Upper lobe of right lung (tissue), 1 donor: ENCODE measurements at regions not wholly inside any gene's neighbourhood (a gene's known extent, or its start where the extent isn't known, plus 50 kb on each side); places are given as distances from the start of the nearest gene placed in this dataset.

Source experiments
- ATAC-seq: fragments of 200-7000 bp; cut with Tn5 transposase; one replicate; pipeline ENCODE4 v1.9.1; 2020; ENCODE audit warnings: mild to moderate bottlenecking, moderate library complexity
- DNase-seq: peaks from one replicate; pipeline ENCODE4 v3.0.0-alpha.2; 2020
- H3K27ac ChIP-seq: fragments of 200-600 bp; one replicate; pipeline ENCODE4 v1.8.0; 2022
- H3K27me3 ChIP-seq: fragments of 200-600 bp; one replicate; pipeline ENCODE4 v1.8.0; 2022; ENCODE audit warnings: mild to moderate bottlenecking
- H3K36me3 ChIP-seq: fragments of 200-600 bp; one replicate; pipeline ENCODE4 v1.8.0; 2022
- H3K4me1 ChIP-seq: fragments of 200-600 bp; one replicate; pipeline ENCODE4 v1.8.0; 2022
- H3K4me3 ChIP-seq: fragments of 200-600 bp; one replicate; pipeline ENCODE4 v1.8.0; 2022; ENCODE audit warnings: mild to moderate bottlenecking
- H3K9me3 ChIP-seq: fragments of 200-600 bp; one replicate; pipeline ENCODE4 v1.8.0; 2022
- intact Hi-C: fragments of 100-400 bp; cut with DNase I; formaldehyde crosslinking; loops from one replicate; pipeline ENCODE4 v1.11.0; 2022
- TF ChIP-seq, protein P1 (sequence below): fragments of 200-600 bp; IDR thresholded peaks from one replicate; pipeline ENCODE4 v1.8.0; 2022; ENCODE audit warnings: antibody characterized with exemption
- donor health status: DM: no; HTN: yes; CAD: no; lungs with severe emphysema.

DNA sequence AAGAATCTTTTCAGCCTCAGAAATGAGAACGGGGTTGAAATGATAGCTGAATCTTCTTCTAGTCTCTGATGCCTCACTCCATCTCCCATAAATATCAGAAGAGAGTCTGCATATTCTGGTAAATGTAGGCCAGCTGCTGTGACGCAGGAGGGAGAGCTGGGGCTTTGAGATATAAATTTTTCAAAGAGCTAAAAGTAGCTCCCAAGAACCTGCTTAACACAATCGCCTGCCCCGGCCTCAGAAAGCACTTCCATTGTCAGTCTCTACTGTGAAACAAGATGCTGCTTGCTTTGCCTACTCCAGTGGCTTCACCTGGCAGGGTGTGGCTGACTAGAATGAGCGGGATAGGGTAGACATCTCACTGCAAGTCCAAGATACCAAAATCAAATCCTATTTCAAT, 105.0 kb upstream of the CCDC150 start:
- Histone ChIP-seq H3K9me3 (no peaks in the 10 kb centered on the region), H3K4me3 (no peak overlapping the region), H3K27ac (no peak overlapping the region), H3K4me1 (no peaks in the 10 kb centered on the region), H3K36me3 (no peaks in the 10 kb centered on the region), H3K27me3 (no peaks in the 10 kb centered on the region)
- TF ChIP-seq, protein P1, sequence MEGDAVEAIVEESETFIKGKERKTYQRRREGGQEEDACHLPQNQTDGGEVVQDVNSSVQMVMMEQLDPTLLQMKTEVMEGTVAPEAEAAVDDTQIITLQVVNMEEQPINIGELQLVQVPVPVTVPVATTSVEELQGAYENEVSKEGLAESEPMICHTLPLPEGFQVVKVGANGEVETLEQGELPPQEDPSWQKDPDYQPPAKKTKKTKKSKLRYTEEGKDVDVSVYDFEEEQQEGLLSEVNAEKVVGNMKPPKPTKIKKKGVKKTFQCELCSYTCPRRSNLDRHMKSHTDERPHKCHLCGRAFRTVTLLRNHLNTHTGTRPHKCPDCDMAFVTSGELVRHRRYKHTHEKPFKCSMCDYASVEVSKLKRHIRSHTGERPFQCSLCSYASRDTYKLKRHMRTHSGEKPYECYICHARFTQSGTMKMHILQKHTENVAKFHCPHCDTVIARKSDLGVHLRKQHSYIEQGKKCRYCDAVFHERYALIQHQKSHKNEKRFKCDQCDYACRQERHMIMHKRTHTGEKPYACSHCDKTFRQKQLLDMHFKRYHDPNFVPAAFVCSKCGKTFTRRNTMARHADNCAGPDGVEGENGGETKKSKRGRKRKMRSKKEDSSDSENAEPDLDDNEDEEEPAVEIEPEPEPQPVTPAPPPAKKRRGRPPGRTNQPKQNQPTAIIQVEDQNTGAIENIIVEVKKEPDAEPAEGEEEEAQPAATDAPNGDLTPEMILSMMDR = no peak
- intact Hi-C loops = no loop called here
- ATAC-seq (no peak), DNase-seq (no peak)

DNA sequence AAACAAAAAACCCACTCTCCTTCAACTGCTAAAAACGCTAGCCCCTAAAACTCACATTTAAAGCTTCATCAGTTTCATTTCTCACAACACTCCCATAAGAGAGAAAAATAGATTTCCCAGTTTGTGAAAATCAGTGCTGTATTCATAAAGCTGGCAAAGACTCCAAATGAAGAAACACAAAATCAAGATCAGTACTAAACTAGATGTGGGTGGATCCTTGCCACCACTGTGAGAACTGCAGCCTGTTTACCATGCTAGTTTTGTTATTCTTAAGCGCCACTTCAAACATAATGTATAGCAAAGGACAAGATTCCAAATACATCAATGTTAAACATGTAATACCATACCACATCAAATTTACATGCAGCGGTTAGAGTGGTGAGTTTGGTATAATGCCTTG, 104.5 kb upstream of the CCDC150 start:
- TF ChIP-seq, protein P1 = no peak
- DNase-seq = no peak
- Histone ChIP-seq H3K4me3 (no peak overlapping the region), H3K4me1 (no peaks in the 10 kb centered on the region), H3K9me3 (no peaks in the 10 kb centered on the region), H3K36me3 (no peaks in the 10 kb centered on the region), H3K27ac (no peak overlapping the region), H3K27me3 (no peaks in the 10 kb centered on the region)
- intact Hi-C loops = no loop called here
- ATAC-seq = no peak

DNA sequence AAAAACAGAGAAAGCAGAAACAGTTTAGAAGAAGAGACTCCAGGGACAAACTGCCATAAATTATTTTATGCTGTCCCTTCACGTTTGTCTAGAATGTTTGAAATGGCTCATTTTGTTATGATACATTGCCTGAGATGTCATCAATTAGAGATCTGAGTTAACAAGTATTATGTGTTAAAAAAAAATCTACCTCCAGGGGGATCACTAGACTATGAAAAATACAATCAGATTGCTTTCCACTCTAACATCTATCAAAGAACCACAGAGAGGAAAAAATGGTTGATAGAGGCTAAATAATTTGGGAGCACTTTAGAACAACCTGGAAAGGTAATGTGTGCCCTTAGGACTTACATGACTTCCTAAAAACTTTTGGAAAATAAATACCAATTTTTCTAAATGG, 103.8 kb upstream of the CCDC150 start:
- Histone ChIP-seq H3K4me3 (no peak overlapping the region), H3K9me3 (no peaks in the 10 kb centered on the region), H3K27ac (no peak overlapping the region), H3K36me3 (no peaks in the 10 kb centered on the region), H3K27me3 (no peaks in the 10 kb centered on the region), H3K4me1 (no peaks in the 10 kb centered on the region)
- TF ChIP-seq, protein P1 = no peak
- ATAC-seq (no peak), DNase-seq (no peak)
- intact Hi-C loops = no loop called here

DNA sequence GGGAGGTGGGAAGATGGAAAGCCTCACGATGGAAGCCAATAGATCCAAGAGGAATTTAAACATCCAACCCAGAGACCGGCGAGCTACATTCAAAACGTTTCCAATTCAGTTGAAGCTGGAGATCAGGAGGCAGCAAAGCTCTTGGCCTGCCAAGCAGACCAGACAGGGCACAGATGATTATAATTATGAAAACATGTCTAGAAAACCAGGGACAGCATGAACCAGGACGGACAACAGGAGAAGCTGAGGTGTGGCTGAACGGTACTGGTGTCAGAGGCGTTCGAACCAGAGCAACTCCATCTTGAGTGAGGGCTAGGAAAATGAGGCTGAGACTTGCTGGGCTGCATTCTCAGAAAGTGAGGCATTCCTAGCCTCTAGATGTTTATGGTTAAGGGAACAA, 102.2 kb upstream of the CCDC150 start:
- no peaks in the 10 kb centered on the region for H3K36me3 ChIP-seq
- ATAC-seq (no peak), DNase-seq (no peak)
- no peak overlapping the region for H3K4me3 ChIP-seq
- intact Hi-C loops = no loop called here
- TF ChIP-seq, protein P1 = no peak
- no peak overlapping the region for H3K27ac ChIP-seq
- H3K9me3 ChIP-seq = no peaks in the 10 kb centered on the region
- no peaks in the 10 kb centered on the region for H3K27me3 ChIP-seq
- H3K4me1 ChIP-seq = no peaks in the 10 kb centered on the region

DNA sequence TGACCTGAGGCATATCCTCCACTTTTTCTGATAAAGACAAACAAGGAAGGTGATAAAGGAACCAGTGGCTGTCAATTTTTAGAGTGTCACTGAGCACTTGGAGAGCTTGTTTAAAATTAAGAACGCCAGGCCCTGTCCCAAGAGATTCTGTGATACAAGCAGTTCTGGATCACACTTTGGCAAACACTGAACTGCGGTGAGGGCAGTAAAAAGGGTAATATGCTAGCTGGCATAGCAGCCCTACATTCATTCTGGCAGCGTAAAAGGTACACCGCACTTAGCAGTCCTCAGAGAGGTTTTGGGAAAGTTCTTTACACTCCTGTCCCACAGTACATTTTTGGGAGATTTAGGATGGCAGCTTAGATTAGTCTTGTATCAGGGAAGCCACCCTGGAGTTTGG, 101.3 kb upstream of the CCDC150 start:
- no peak for ATAC-seq
- no peaks in the 10 kb centered on the region for H3K9me3 ChIP-seq

DNA sequence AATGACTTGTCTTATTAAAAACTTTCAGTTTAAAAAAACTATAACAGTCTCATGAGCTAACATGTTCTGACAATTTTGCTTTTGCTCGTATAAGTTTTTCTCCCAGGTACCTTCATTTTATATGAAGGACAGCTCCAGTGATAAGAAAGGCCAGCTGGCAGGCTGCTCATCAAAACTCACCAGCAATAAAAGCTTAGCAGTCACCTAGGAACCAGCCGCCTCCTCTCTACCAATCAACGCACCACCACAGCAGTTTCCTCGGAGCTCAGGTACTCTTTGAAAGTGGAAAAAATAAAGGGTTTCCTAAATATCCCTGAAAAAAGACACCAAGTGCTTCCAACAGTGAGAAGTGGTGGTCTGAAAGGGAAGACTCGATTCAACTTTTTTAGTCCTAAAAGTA, 100.9 kb upstream of the CCDC150 start:
- H3K27ac ChIP-seq = no peak overlapping the region
- no peak overlapping the region for H3K4me3 ChIP-seq
- no peaks in the 10 kb centered on the region for H3K27me3 ChIP-seq
- DNase-seq (no peak), ATAC-seq (no peak)
- no peaks in the 10 kb centered on the region for H3K36me3 ChIP-seq
- no peaks in the 10 kb centered on the region for H3K4me1 ChIP-seq
- no peaks in the 10 kb centered on the region for H3K9me3 ChIP-seq
- TF ChIP-seq, protein P1 = no peak
- intact Hi-C loops = no loop called here

More for the DNA sequence above, 101.3 kb upstream of the CCDC150 start:
- TF ChIP-seq, protein P1 = no peak
- Histone ChIP-seq H3K27me3 (no peaks in the 10 kb centered on the region), H3K36me3 (no peaks in the 10 kb centered on the region), H3K27ac (no peak overlapping the region), H3K4me3 (no peak overlapping the region), H3K4me1 (no peaks in the 10 kb centered on the region)
- intact Hi-C loops = no loop called here
- no peak for DNase-seq
